Osteocyte (in vitro differentiated cells): ENCODE measurements at regions not wholly inside any gene's neighbourhood (a gene's known extent, or its start where the extent isn't known, plus 50 kb on each side); places are given as distances from the start of the nearest gene placed in this dataset.

Experiments
- DNase-seq: peaks from one replicate; pipeline ENCODE4 v3.0.0; 2021; ENCODE audit warnings: mixed read lengths; ENCODE audit not compliant: unreplicated experiment; ENCODE audit errors: extremely low spot score
- H3K27ac Mint-ChIP-seq: one replicate; pipeline ENCODE4 v1.8.0; 2021; ENCODE audit warnings: mild to moderate bottlenecking, mixed read lengths; ENCODE audit not compliant: unreplicated experiment
- H3K27me3 Mint-ChIP-seq: one replicate; pipeline ENCODE4 v1.8.0; 2021; ENCODE audit warnings: mixed read lengths; ENCODE audit not compliant: unreplicated experiment
- H3K36me3 Mint-ChIP-seq: one replicate; pipeline ENCODE4 v1.8.0; 2021; ENCODE audit warnings: mixed read lengths; ENCODE audit not compliant: unreplicated experiment
- H3K4me1 Mint-ChIP-seq: one replicate; pipeline ENCODE4 v1.8.0; 2021; ENCODE audit warnings: mixed read lengths; ENCODE audit not compliant: unreplicated experiment
- H3K4me3 Mint-ChIP-seq: one replicate; pipeline ENCODE4 v1.8.0; 2021; ENCODE audit warnings: mild to moderate bottlenecking, moderate library complexity, mixed read lengths; ENCODE audit not compliant: unreplicated experiment
- H3K9me3 Mint-ChIP-seq: one replicate; pipeline ENCODE4 v1.8.0; 2021; ENCODE audit warnings: mixed read lengths; ENCODE audit not compliant: unreplicated experiment
- TF ChIP-seq, protein P1 (sequence below): fragments of 200-600 bp; sonication (generic); IDR thresholded peaks from 2 replicates; pipeline ENCODE4 v1.5.0; 2021; ENCODE audit warnings: antibody characterized with exemption, mild to moderate bottlenecking, moderate library complexity

DNA sequence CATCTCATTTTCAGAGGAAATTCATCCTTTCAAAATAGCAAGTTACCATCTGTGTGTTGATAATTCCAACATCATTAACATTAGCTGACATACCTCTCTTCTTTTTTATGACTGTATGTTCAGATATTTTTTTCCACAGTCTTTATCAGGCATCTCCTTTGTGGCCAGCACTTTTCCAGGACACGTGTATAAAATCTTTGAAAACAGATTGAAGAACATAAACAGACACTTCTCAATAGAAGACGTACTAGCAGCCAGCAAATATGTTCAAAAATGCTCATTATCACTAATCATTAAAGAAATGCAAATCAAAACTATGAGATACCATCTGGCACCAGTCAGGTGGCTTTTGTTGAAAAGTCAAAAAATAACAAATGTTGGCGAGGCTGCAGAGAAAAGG lies 734.3 kb downstream of the SEMA5A start:
- H3K9me3 Mint-ChIP-seq: peaks cover 10% of the 10 kb centered on the region
- H3K36me3 Mint-ChIP-seq: no peaks in the 10 kb centered on the region
- no peak overlapping the region for H3K27ac Mint-ChIP-seq
- no peak overlapping the region for H3K4me3 Mint-ChIP-seq
- TF ChIP-seq, protein P1, sequence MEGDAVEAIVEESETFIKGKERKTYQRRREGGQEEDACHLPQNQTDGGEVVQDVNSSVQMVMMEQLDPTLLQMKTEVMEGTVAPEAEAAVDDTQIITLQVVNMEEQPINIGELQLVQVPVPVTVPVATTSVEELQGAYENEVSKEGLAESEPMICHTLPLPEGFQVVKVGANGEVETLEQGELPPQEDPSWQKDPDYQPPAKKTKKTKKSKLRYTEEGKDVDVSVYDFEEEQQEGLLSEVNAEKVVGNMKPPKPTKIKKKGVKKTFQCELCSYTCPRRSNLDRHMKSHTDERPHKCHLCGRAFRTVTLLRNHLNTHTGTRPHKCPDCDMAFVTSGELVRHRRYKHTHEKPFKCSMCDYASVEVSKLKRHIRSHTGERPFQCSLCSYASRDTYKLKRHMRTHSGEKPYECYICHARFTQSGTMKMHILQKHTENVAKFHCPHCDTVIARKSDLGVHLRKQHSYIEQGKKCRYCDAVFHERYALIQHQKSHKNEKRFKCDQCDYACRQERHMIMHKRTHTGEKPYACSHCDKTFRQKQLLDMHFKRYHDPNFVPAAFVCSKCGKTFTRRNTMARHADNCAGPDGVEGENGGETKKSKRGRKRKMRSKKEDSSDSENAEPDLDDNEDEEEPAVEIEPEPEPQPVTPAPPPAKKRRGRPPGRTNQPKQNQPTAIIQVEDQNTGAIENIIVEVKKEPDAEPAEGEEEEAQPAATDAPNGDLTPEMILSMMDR: no peak
- DNase-seq: no peak
- peaks cover 5% of the 10 kb centered on the region for H3K4me1 Mint-ChIP-seq
- no peaks in the 10 kb centered on the region for H3K27me3 Mint-ChIP-seq

DNA sequence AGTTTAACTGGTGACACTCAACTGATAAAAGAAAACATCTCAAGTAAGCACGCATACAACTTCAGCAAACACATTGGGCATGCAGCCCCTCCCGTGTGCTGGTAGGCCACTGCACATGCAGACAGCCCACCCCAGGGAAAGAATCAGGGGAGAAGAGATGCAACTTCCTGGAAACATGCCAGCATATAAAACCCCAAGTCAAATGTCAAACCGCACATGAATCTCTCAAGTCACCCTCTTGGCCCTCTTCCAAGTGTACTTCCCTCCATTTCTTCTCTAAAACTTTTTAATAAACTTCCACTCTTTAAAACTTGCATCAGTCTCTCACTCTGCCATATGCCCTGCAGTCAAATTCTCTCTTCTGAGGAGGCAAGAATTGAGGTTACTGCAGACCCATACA lies 732.7 kb downstream of the SEMA5A start:
- DNase-seq: no peak
- Mint-ChIP-seq H3K27ac (no peak overlapping the region), H3K27me3 (no peaks in the 10 kb centered on the region), H3K36me3 (no peaks in the 10 kb centered on the region), H3K4me3 (no peak overlapping the region), H3K4me1 (peaks cover 5% of the 10 kb centered on the region), H3K9me3 (peaks cover 10% of the 10 kb centered on the region)
- TF ChIP-seq, protein P1: no peak

DNA sequence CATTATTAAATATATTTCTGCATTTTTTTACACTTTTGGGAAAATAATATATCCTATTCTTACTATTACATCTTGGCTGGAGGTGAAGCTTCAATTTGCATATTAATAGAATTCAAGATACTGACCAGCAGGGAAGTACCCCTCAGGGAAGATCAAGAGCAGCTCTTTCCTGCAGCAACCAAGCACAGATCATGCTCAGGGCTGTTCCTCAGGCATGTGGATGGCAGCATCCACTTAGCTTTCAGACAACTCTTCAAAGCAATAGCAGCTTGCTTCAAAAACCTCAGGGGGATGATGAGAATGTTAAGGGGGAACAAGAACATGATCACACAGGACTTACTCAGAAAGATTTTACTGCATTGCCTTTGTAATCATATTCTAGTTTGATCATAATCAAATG lies 731.8 kb downstream of the SEMA5A start:
- Mint-ChIP-seq H3K4me3 (no peak overlapping the region), H3K27me3 (no peaks in the 10 kb centered on the region), H3K36me3 (peaks cover 1% of the 10 kb centered on the region), H3K4me1 (peaks cover 5% of the 10 kb centered on the region), H3K9me3 (peaks cover 10% of the 10 kb centered on the region), H3K27ac (no peak overlapping the region)
- TF ChIP-seq, protein P1: no peak
- no peak for DNase-seq

DNA sequence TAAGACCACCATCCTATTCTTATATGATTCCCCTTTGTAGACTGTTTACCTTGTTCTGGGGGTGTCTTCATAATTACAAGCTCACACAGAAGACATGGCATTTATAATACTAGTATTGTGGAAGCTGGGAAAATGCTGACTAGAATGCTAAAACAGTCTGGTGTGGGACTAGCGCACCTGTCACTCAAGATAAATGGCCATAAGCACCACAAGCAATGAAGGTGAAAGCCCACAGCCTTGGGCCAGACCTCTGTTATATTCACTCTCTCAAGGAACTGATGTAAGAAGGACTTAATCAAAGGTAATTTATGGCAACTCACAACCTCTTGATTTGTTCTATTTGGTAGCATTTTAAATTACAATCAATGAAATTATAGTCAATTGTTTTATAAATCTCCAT lies 721.5 kb downstream of the SEMA5A start:
- TF ChIP-seq, protein P1: no peak
- Mint-ChIP-seq H3K36me3 (peaks cover 2% of the 10 kb centered on the region), H3K27me3 (no peaks in the 10 kb centered on the region), H3K4me3 (no peak overlapping the region), H3K27ac (no peak overlapping the region), H3K4me1 (peaks cover 45% of the 10 kb centered on the region), H3K9me3 (peaks cover 8% of the 10 kb centered on the region)
- DNase-seq: no peak

DNA sequence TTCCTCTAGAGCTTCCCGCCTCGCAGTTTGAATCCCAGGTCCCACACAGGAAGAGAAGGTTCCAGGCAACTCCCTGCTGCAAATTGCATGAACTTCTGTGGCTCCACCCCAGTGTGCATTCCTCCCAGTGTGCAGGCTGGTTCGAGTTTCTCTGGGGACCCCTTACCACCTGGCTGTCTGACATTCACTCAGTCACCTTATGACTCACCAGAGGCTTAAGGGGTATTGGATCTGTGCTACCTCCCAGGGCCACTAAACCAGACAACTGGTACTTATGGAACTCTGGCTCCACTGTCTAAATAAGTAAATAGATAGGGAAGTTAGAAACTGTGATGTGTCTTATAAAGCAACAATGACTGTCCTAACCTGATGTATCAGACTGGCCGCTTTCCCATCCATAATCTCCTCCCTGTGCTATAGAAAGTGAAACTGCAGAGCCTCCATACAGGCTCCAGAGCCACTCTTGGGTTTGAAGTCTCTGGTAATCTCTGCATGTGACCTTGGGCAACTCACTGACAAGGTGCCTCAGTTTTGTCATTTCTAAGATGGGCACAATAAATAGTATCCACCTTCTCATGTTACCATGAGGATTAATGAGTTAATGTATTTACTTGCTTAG lies 720.6 kb downstream of the SEMA5A start:
- Mint-ChIP-seq H3K27me3 (no peaks in the 10 kb centered on the region), H3K9me3 (peaks cover 5% of the 10 kb centered on the region), H3K4me1 (peaks cover 52% of the 10 kb centered on the region), H3K27ac (no peak overlapping the region), H3K4me3 (no peak overlapping the region), H3K36me3 (peaks cover 2% of the 10 kb centered on the region)
- DNase-seq: no peak
- TF ChIP-seq, protein P1: no peak
